Vagina (tissue), 2 donors: ENCODE measurements at regions not wholly inside any gene's neighbourhood (a gene's known extent, or its start where the extent isn't known, plus 50 kb on each side); places are given as distances from the start of the nearest gene placed in this dataset.

Experiments
- CTCF ChIP-seq, 3 experiments: fragments of 450-650 bp in 2 of 3; fragments of 200-600 bp in 1 of 3; sonication (generic) in 1 of 3; IDR thresholded peaks; one replicate each; pipeline ENCODE4 v1.5.1; 2017 to 2019; ENCODE audit warnings: antibody characterized with exemption in 3 of 3, mild to moderate bottlenecking in 2 of 3, moderate library complexity in 2 of 3
- POLR2A ChIP-seq, 2 donors: fragments of 450-650 bp; IDR thresholded peaks; one replicate each; pipeline ENCODE4 v1.6.1; 2017; ENCODE audit warnings: antibody characterized with exemption in 2 of 2, mild to moderate bottlenecking in 2 of 2, moderate library complexity in 2 of 2
- POLR2AphosphoS5 ChIP-seq, 2 donors: sonication (generic); formaldehyde crosslinking; IDR thresholded peaks; one replicate each; pipeline ENCODE4 v1.9.0; 2017; ENCODE audit warnings: antibody characterized with exemption in 2 of 2, mild to moderate bottlenecking in 2 of 2, low read depth in 1 of 2; ENCODE audit not compliant: insufficient read depth in 1 of 2

- TF ChIP-seq CTCF (IDR thresholded peaks at IDR 0.05): no peak
- TF ChIP-seq POLR2A (IDR thresholded peaks at IDR 0.05): no peak
- no peak for TF ChIP-seq POLR2AphosphoS5 (IDR thresholded peaks at IDR 0.05; ENCODE audit: insufficient read depth in 1 of 2, low read depth in 1 of 2)
Observed at GRCh38 chr2:66366619-66367018, 68.3 kb upstream of the MEIS1 start.
